HUES48 (cell line): ENCODE measurements at regions not wholly inside any gene's neighbourhood (a gene's known extent, or its start where the extent isn't known, plus 50 kb on each side); places are given as distances from the start of the nearest gene placed in this dataset.

Source experiments
- H3K27ac ChIP-seq: one replicate; pipeline ENCODE4 v1.7.0; 2013; ENCODE audit warnings: low read depth, low read length, inconsistent platforms
- H3K27me3 ChIP-seq: 2 replicates; pipeline ENCODE4 v1.6.1; 2013; ENCODE audit warnings: mild to moderate bottlenecking, low read length; ENCODE audit not compliant: control insufficient read depth, insufficient read depth
- H3K36me3 ChIP-seq: 2 replicates; pipeline ENCODE4 v1.6.1; 2013; ENCODE audit warnings: low read length; ENCODE audit not compliant: control insufficient read depth, insufficient read depth
- H3K4me1 ChIP-seq: 2 replicates; pipeline ENCODE4 v1.6.1; 2013; ENCODE audit warnings: mild to moderate bottlenecking, low read length; ENCODE audit not compliant: control insufficient read depth, insufficient read depth
- H3K4me3 ChIP-seq: 2 replicates; pipeline ENCODE4 v1.5.1; 2013; ENCODE audit warnings: mild to moderate bottlenecking, low read depth, low read length
- H3K9ac ChIP-seq: 2 replicates; pipeline ENCODE4 v1.6.1; 2013; ENCODE audit warnings: mild to moderate bottlenecking, low read depth, low read length, moderate library complexity
- H3K9me3 ChIP-seq: 2 replicates; pipeline ENCODE4 v1.6.1; 2013; ENCODE audit warnings: low read length; ENCODE audit not compliant: control insufficient read depth, insufficient read depth

DNA sequence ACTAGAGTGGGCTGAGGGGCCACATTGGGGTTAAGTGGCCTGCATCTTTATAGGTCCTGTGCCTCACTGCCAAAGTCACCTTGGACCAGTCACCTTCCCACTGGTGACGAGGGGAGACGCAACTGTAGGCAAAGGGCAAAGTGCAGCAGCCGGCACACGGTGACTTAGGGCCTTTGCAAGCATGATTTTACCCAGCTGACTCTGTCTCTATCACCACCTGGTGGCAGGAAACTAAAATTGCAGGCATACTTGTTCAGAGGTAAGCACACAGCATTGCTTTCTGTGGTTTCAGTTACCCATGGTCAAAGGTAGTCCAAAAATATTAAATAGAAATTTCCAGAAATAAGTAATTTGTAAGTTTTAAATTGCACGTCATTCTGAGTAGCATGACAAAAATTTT lies 1164.4 kb downstream of the BRD1 start:
- H3K27me3 ChIP-seq: no peaks in the 10 kb centered on the region
- no peaks in the 10 kb centered on the region for H3K36me3 ChIP-seq
- peaks cover 6% of the 10 kb centered on the region; the same call in 1 of the 2 replicates for H3K9me3 ChIP-seq
- H3K27ac ChIP-seq: no peak overlapping the region
- H3K4me3 ChIP-seq: no peak overlapping the region
- no peaks in the 10 kb centered on the region for H3K4me1 ChIP-seq
- H3K9ac ChIP-seq: no peak overlapping the region

DNA sequence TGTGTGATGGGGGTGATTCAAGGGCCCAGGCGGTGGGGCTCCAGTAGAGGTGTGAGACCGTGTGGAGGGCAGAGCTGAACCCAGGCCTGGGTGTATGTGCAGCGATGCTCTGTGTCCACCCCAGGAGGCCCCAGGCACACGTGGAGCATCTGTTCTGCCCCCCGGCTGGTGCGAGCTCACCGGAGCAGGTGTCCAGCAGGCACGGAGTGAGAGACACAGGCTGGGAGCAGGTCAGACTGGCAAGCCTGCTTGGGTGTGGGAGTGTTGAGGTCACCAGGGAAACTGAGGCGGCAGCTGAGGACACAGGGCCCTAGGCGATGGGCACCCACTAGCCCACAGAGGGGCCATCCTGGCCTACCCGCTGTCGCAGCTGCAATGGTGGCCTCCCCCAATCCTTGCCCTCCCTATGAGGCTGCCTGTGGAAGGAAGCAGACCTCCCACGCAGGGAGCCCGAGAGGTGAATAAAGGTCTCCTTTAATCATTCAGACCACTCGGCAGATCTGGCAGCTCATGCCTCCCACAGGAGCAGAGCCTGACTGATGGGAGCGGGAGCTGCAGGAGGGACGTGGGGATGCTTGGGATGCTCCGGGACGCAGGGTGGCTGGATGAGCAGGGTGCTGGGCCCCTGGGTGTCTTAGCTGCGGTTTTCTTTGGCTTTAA lies 1165.1 kb downstream of the BRD1 start:
- Histone ChIP-seq H3K4me1 (no peaks in the 10 kb centered on the region), H3K27ac (no peak overlapping the region), H3K9ac (no peak overlapping the region), H3K36me3 (no peaks in the 10 kb centered on the region), H3K9me3 (peaks cover 6% of the 10 kb centered on the region; the same call in 1 of the 2 replicates), H3K27me3 (no peaks in the 10 kb centered on the region), H3K4me3 (no peak overlapping the region)

GRCh38 chr22:48661984-48662383 lies 1165.7 kb downstream of the BRD1 start:
- no peak overlapping the region for H3K4me3 ChIP-seq
- no peaks in the 10 kb centered on the region for H3K36me3 ChIP-seq
- H3K27ac ChIP-seq: no peak overlapping the region
- no peak overlapping the region for H3K9ac ChIP-seq
- no peaks in the 10 kb centered on the region for H3K4me1 ChIP-seq
- peaks cover 6% of the 10 kb centered on the region; the same call in 1 of the 2 replicates for H3K9me3 ChIP-seq
- H3K27me3 ChIP-seq: no peaks in the 10 kb centered on the region

- Histone ChIP-seq H3K9ac (no peak overlapping the region), H3K9me3 (peaks cover 6% of the 10 kb centered on the region; the same call in 1 of the 2 replicates), H3K4me3 (no peak overlapping the region), H3K27me3 (no peaks in the 10 kb centered on the region), H3K27ac (no peak overlapping the region), H3K36me3 (no peaks in the 10 kb centered on the region), H3K4me1 (no peaks in the 10 kb centered on the region)
Measured at GRCh38 chr22:48660790-48661740, 1166.6 kb downstream of the BRD1 start.

GRCh38 chr22:48660104-48660789 lies 1167.4 kb downstream of the BRD1 start:
- Histone ChIP-seq H3K27me3 (no peaks in the 10 kb centered on the region), H3K36me3 (no peaks in the 10 kb centered on the region), H3K9ac (no peak overlapping the region), H3K4me3 (no peak overlapping the region), H3K27ac (no peak overlapping the region), H3K4me1 (no peaks in the 10 kb centered on the region), H3K9me3 (peaks cover 6% of the 10 kb centered on the region; the same call in 1 of the 2 replicates)

- Histone ChIP-seq H3K9me3 (peaks cover 6% of the 10 kb centered on the region; the same call in 1 of the 2 replicates), H3K4me3 (no peak overlapping the region), H3K4me1 (no peaks in the 10 kb centered on the region), H3K27ac (no peak overlapping the region), H3K36me3 (no peaks in the 10 kb centered on the region), H3K9ac (no peak overlapping the region), H3K27me3 (no peaks in the 10 kb centered on the region)
Measured at GRCh38 chr22:48659404-48659996, 1168.2 kb downstream of the BRD1 start.

DNA sequence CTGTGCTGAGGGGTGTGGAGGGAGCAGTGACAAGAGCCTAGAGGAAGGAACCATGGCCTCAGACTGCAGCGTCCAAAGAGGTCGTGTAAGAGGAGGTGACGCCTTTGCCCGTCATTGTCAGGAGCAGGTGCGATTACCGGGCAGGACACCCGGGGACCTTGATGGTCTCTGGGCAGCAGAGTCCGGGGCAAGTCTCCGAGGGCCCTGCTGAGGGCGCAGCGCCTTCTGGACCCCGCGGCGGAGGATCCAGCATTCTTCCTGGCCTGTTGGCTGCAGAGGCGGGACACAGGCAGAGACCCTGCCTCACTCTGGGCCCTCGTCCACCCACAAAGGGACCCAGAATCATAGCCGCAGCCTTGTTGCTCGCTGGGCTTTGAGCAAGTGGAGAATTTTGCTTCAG lies 1168.8 kb downstream of the BRD1 start:
- Histone ChIP-seq H3K36me3 (no peaks in the 10 kb centered on the region), H3K4me3 (no peak overlapping the region), H3K4me1 (no peaks in the 10 kb centered on the region), H3K27ac (no peak overlapping the region), H3K9ac (no peak overlapping the region), H3K27me3 (no peaks in the 10 kb centered on the region), H3K9me3 (peaks cover 6% of the 10 kb centered on the region; the same call in 1 of the 2 replicates)

DNA sequence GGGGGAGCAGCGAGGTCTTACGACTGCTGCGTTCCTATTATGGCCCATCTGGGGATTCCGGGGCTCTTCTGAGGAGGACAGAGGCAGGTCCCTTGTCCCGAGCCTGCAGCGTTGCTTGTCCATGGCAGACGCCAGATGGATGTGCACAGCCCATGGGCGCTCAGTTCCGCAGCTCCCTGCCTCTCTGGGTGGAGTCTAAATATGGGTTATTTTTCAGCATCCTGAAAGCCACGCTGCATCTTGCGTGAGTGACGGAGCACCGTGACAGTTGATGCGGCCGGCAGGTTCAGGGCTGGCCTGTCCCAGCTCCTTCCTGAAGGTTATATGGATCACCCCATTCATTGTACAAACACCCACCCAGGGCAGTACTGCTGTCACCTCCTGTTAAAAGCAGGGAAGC lies 1169.4 kb downstream of the BRD1 start:
- Histone ChIP-seq H3K9ac (no peak overlapping the region), H3K9me3 (0 out of 2 replicates have a peak, but pooled peaks cover 1% of the 10 kb centered on the region), H3K36me3 (no peaks in the 10 kb centered on the region), H3K4me1 (no peaks in the 10 kb centered on the region), H3K4me3 (no peak overlapping the region), H3K27ac (no peak overlapping the region), H3K27me3 (no peaks in the 10 kb centered on the region)

GRCh38 chr22:48654492-48654891 lies 1173.2 kb downstream of the BRD1 start:
- H3K27me3 ChIP-seq: no peaks in the 10 kb centered on the region
- H3K9me3 ChIP-seq: no peaks in the 10 kb centered on the region
- no peak overlapping the region for H3K9ac ChIP-seq
- H3K36me3 ChIP-seq: no peaks in the 10 kb centered on the region
- no peaks in the 10 kb centered on the region for H3K4me1 ChIP-seq
- H3K4me3 ChIP-seq: no peak overlapping the region
- H3K27ac ChIP-seq: no peak overlapping the region

DNA sequence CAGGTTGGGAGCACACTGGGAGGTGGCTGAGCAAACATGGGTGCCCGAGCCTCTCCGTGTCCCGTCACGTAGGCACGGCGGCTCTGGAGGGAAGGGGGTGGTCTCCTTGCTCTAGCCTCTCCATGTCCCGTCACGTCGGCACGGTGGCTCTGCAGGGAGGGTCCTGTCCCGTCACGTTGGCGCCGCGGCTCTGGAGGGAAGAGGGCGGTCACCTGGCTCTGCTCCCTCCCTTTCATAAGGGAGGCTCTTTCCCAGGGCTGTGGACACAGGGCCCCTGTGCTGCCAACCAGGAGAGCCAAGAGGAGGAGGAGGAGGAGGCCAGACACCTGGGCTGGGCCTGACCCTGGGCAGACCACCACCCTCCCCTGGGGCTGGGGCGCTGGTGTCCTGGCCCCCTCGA lies 1173.7 kb downstream of the BRD1 start:
- Histone ChIP-seq H3K27me3 (no peaks in the 10 kb centered on the region), H3K9me3 (no peaks in the 10 kb centered on the region), H3K4me1 (no peaks in the 10 kb centered on the region), H3K27ac (no peak overlapping the region), H3K9ac (no peak overlapping the region), H3K36me3 (no peaks in the 10 kb centered on the region), H3K4me3 (no peak overlapping the region)
